BLaER1 treated with 17β-estradiol and CSF1 and Interleukin-3, amounts not matched to agents 10 nM and 100 nM (cell line): ENCODE measurements at regions not wholly inside any gene's neighbourhood (a gene's known extent, or its start where the extent isn't known, plus 50 kb on each side); places are given as distances from the start of the nearest gene placed in this dataset.
"Not testable (repeated sequence)": the region's sequence is repeated elsewhere in the genome, so short reads cannot be mapped to it uniquely, and the experiment has no call there.

Experiments used
- H3K27ac ChIP-seq, 11 experiments: shearing (Covaris generic); formaldehyde crosslinking; 2 replicates each; pipeline ENCODE4 v1.8.1; 2022
- H3K27me3 ChIP-seq, 11 experiments: shearing (Covaris generic); formaldehyde crosslinking; 2 replicates each; pipeline ENCODE4 v1.8.1; 2022
- H3K36me3 ChIP-seq, 11 experiments: shearing (Covaris generic); formaldehyde crosslinking; 2 replicates each; pipeline ENCODE4 v1.8.1; 2022
- H3K4me1 ChIP-seq, 10 experiments: shearing (Covaris generic); formaldehyde crosslinking; 2 replicates each; pipeline ENCODE4 v1.8.1; 2022
- H3K4me2 ChIP-seq, 11 experiments: shearing (Covaris generic); formaldehyde crosslinking; 2 replicates each; pipeline ENCODE4 v1.8.1; 2022
- H3K4me3 ChIP-seq, 10 experiments: shearing (Covaris generic); formaldehyde crosslinking; 2 replicates each; pipeline ENCODE4 v1.8.1; 2022
- H3K9ac ChIP-seq, 11 experiments: shearing (Covaris generic); formaldehyde crosslinking; 2 replicates each; pipeline ENCODE4 v1.8.1; 2022
- H3K9me3 ChIP-seq, 11 experiments: shearing (Covaris generic); formaldehyde crosslinking; replicated peaks in 1 of 11; 2 replicates each; pipeline ENCODE4 v1.8.1; 2022
- H4K20me1 ChIP-seq, 11 experiments: shearing (Covaris generic); formaldehyde crosslinking; 2 replicates each; pipeline ENCODE4 v1.8.1; 2022
- Cebpa-rat ChIP-seq, 11 experiments: shearing (Covaris generic); IDR thresholded peaks; 2 replicates each; pipeline ENCODE4 v1.8.1; 2022

DNA sequence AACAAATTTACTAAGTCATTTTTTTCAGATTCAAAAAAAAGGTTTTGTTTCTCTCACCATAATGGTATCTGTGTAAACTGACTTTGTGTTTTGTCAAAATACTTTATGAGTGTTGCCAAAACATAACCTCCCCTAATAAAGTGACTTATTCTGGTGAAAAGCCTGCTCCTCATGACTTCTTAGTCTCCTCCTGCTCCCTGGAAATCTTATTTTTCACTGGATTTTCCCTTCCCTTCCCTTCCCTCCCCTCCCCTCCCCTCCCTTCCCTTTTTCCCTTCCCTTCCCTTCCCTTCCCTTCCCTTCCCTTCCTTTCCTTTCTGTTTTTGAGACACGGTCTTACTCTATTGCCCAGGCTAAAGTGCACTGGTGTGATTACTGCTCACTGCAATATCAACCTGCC lies 650.1 kb upstream of the GHITM start:
- Histone ChIP-seq H3K9ac (no peak overlapping the region), H3K27ac (no peak overlapping the region), H3K27me3 (no peaks in the 10 kb centered on the region), H3K4me3 (no peak overlapping the region), H3K4me2 (no peak overlapping the region), H3K36me3 (no peaks in the 10 kb centered on the region), H4K20me1 (no peaks in the 10 kb centered on the region), H3K4me1 (no peaks in the 10 kb centered on the region), H3K9me3 (no peaks in the 10 kb centered on the region)
- TF ChIP-seq Cebpa-rat (IDR thresholded peaks at IDR 0.05), result no peak

DNA sequence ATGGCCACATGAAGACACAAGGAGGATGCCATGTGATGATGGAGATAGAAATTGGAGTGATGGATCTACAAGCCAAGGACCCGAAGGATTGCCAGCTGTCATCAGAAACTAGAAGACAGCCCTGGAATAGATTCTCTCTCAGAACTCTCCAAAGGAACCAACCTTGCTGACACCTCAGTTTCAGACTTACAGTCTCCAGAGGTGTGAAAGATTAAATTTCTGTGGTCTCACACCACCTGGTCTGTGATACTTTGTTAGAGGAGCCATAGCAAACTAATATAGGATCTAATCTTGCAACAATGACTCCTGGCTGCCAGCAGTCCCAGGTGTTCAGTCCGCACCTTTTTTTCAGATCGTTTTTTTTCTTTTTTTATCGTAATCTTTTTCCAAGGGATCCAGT lies 647.3 kb upstream of the GHITM start:
- Histone ChIP-seq H3K9ac (no peak overlapping the region), H3K4me3 (no peak overlapping the region), H3K27me3 (no peaks in the 10 kb centered on the region), H3K4me1 (no peaks in the 10 kb centered on the region), H3K27ac (no peak overlapping the region), H4K20me1 (no peaks in the 10 kb centered on the region), H3K4me2 (no peak overlapping the region), H3K9me3 (no peaks in the 10 kb centered on the region), H3K36me3 (no peaks in the 10 kb centered on the region)
- no peak for TF ChIP-seq Cebpa-rat (IDR thresholded peaks at IDR 0.05)

DNA sequence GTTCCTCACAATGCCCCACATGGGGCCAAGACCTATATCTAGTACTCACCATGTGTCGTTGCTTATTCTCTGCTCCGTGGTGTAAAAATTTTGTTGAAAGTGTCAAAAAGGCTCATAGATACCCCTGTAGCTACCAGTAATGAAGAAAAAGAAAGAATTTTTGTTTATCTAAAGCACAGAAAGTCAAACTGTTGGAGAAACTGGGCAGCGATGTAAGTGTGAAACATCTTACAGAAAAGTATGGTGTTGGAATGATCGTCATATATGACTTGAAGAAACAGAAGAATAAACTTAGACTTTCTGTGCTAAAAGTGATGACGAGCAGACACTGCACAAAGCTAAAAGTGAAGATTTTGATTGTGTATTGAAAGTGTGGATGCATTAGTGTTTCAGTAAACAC lies 626.6 kb upstream of the GHITM start:
- no peak overlapping the region for H3K4me3 ChIP-seq
- no peaks in the 10 kb centered on the region for H4K20me1 ChIP-seq
- H3K4me1 ChIP-seq, result no peaks in the 10 kb centered on the region
- no peak overlapping the region for H3K9ac ChIP-seq
- H3K27ac ChIP-seq, result no peak overlapping the region
- H3K27me3 ChIP-seq, result no peaks in the 10 kb centered on the region
- H3K4me2 ChIP-seq, result no peak overlapping the region
- no peak for TF ChIP-seq Cebpa-rat (IDR thresholded peaks at IDR 0.05)
- no peaks in the 10 kb centered on the region for H3K36me3 ChIP-seq
- H3K9me3 ChIP-seq, result no peaks in the 10 kb centered on the region

DNA sequence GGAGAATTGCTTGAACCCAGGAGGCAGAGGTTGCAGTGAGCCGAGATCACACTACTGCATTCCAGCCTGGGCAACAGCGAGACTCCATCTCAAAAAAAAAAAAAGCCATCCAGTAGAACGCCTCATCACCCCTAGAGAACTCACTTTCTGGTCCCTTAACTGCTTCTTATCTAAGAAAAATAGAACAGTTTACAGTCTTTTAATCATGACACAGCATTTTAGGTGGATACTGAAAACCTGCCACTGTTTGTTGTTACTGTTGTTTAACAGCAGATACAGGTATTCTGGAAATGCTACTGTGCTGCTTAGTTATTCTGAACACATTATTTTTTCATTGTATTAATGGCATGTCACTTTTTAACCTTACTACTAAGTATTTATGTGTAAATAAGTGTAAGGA lies 624.3 kb upstream of the GHITM start:
- H3K9ac ChIP-seq, result no peak overlapping the region
- H3K9me3 ChIP-seq, result no peaks in the 10 kb centered on the region
- H3K27me3 ChIP-seq, result no peaks in the 10 kb centered on the region
- no peaks in the 10 kb centered on the region for H4K20me1 ChIP-seq
- no peaks in the 10 kb centered on the region for H3K36me3 ChIP-seq
- no peak for TF ChIP-seq Cebpa-rat (IDR thresholded peaks at IDR 0.05)
- no peak overlapping the region for H3K27ac ChIP-seq
- no peak overlapping the region for H3K4me3 ChIP-seq
- H3K4me1 ChIP-seq, result no peaks in the 10 kb centered on the region
- H3K4me2 ChIP-seq, result no peak overlapping the region

DNA sequence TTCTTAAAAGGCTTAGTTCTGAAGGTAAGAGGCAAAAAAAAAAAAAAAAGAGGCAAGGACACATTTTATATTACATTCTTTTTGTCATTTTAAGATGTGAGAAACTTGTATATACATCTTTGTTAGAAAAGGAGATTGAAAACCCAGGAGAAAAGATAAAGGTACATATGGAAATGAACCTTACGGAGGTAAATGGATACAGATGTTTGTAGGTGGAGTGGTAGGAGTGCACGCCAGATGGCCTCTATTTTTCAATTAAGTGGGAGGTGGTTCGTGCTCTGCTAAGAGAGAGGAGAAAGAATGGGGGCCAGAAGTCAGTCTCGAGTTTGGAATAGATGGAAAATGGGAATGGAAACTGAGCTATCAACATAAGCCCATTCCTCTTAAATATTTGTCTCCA lies 622.5 kb upstream of the GHITM start:
- H3K27ac ChIP-seq, result no peak overlapping the region
- no peak overlapping the region for H3K9ac ChIP-seq
- no peaks in the 10 kb centered on the region for H4K20me1 ChIP-seq
- TF ChIP-seq Cebpa-rat (IDR thresholded peaks at IDR 0.05), result no peak
- no peaks in the 10 kb centered on the region for H3K9me3 ChIP-seq
- no peak overlapping the region for H3K4me3 ChIP-seq
- no peaks in the 10 kb centered on the region for H3K36me3 ChIP-seq
- H3K4me2 ChIP-seq, result no peak overlapping the region
- H3K27me3 ChIP-seq, result no peaks in the 10 kb centered on the region
- H3K4me1 ChIP-seq, result no peaks in the 10 kb centered on the region

DNA sequence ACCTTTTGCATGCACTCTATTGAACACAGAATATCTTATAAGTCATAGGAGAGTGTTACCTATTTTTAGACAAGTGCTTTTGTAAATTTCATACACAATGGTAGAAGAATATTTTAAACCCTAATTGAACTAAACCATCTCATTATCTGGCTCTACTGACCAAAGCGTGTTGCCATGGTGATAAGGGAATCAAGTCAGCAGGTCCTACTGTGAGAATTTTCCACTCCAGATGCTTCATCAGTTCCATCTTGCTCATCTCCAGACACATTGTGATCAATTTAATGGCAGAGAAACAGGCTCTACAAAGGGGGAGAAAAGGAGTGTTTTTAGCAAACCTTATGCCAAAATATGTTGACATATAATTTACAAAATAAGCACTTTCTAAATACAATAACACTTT lies 621.9 kb upstream of the GHITM start:
- H3K36me3 ChIP-seq, result no peaks in the 10 kb centered on the region
- no peak overlapping the region for H3K27ac ChIP-seq
- no peaks in the 10 kb centered on the region for H3K4me1 ChIP-seq
- no peaks in the 10 kb centered on the region for H3K27me3 ChIP-seq
- no peak for TF ChIP-seq Cebpa-rat (IDR thresholded peaks at IDR 0.05)
- no peaks in the 10 kb centered on the region for H3K9me3 ChIP-seq
- no peak overlapping the region for H3K9ac ChIP-seq
- no peaks in the 10 kb centered on the region for H4K20me1 ChIP-seq
- no peak overlapping the region for H3K4me2 ChIP-seq
- H3K4me3 ChIP-seq, result no peak overlapping the region

DNA sequence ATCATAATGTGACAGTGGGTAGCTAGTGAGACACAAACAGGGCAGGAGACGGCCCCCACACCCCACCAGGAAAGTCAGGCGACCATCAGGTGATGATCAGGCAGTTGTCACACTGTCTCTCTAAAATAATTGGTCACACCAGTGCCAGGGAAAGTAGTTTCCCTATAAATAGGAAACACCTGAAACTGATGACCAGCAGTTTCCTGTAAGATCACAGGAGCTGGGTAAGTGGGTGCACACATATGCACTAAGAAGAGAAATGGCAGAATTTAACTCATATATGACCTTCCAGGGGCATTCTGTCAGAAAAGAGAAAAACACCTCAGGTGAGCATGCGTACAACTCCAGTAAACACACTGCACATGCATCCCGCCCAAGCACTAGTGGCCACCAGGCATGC lies 620.5 kb upstream of the GHITM start:
- no peak overlapping the region for H3K27ac ChIP-seq
- no peak overlapping the region for H3K4me3 ChIP-seq
- no peaks in the 10 kb centered on the region for H4K20me1 ChIP-seq
- no peaks in the 10 kb centered on the region for H3K4me1 ChIP-seq
- 0 out of 22 replicates have a peak overlapping the region, but pooled peaks of 1 of the 11 experiments have one; percentile 11 for H3K4me2 ChIP-seq
- H3K36me3 ChIP-seq, result no peaks in the 10 kb centered on the region
- H3K9me3 ChIP-seq, result no peaks in the 10 kb centered on the region
- no peak overlapping the region for H3K9ac ChIP-seq
- H3K27me3 ChIP-seq, result no peaks in the 10 kb centered on the region
- no peak for TF ChIP-seq Cebpa-rat (IDR thresholded peaks at IDR 0.05)

DNA sequence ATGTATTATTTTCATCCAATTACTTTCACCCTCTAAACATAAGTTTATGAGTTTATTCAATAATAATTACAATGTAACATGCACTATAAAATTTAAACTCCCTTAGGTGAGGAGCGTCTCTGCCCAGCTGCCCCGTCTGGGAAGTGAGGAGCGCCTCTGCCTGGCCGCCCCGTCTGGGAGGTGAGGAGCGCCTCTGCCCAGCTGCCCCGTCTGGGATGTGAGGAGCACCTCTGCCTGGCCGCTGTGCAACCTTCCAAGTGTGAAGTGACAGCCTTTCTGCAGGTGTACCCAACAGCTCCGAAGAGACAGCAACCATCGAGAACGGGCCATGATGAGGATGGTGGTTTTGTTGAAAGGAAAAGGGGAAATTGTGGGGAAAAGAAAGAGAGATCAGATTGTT lies 618.9 kb upstream of the GHITM start:
- not testable (repeated sequence) for H3K9ac ChIP-seq, H3K4me3 ChIP-seq, H4K20me1 ChIP-seq, H3K9me3 ChIP-seq, H3K4me1 ChIP-seq, H3K36me3 ChIP-seq, H3K4me2 ChIP-seq, H3K27ac ChIP-seq, H3K27me3 ChIP-seq

DNA sequence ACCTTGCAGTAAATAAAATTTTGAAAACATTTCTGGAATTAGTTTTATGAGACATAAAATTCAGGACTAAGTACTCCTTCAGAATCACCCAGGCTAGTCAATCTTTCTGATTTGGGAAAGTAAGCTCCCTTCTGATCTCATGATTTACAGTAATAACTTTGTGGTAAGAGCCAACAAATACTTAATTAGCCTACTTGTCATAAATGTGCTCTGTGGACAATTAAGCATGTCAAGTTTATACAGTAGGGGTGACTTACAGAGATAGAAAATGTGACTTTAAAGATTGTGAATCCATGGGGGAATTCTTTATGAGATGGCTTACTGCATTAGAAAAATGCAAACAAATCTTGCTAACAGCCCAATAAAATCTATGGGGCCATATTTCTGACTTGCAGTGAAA lies 616.9 kb upstream of the GHITM start:
- Histone ChIP-seq H3K4me3 (no peak overlapping the region), H3K4me1 (no peaks in the 10 kb centered on the region), H3K9ac (no peak overlapping the region), H3K36me3 (no peaks in the 10 kb centered on the region), H3K27me3 (no peaks in the 10 kb centered on the region), H3K4me2 (no peak overlapping the region), H3K27ac (no peak overlapping the region), H4K20me1 (no peaks in the 10 kb centered on the region), H3K9me3 (peaks cover 10 to 16% (median 15%) of the 10 kb centered on the region in 11 experiments)
- TF ChIP-seq Cebpa-rat (IDR thresholded peaks at IDR 0.05), result no peak

DNA sequence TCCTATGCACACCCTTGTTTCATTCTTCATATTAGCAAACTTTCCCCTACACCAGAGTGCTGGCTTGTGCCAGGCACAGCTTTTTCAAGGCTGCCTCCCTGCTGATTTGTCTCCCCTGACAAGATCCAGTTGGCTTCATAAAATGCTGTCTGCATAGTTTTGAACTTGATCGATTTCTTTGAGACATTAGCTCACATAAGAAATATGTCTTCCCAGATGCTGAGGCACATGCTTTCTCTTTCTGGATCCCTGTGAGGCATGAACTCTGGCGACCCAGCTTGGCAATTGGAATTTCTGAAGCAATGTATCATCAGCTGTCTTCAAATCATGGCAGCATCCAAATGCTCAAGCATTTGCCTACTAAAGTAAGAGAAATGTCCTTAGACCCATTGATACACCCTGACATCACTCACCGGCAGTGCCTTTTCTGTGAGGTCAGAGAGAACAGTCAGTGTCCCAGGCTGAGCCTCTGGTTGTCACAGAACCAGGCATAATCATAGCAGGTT lies 616.4 kb upstream of the GHITM start:
- H3K9me3 ChIP-seq, result peaks cover 13 to 21% (median 18%) of the 10 kb centered on the region in 11 experiments
- no peak overlapping the region for H3K4me3 ChIP-seq
- TF ChIP-seq Cebpa-rat (IDR thresholded peaks at IDR 0.05), result no peak
- no peaks in the 10 kb centered on the region for H3K27me3 ChIP-seq
- no peaks in the 10 kb centered on the region for H3K4me1 ChIP-seq
- H3K36me3 ChIP-seq, result no peaks in the 10 kb centered on the region
- H4K20me1 ChIP-seq, result no peaks in the 10 kb centered on the region
- H3K9ac ChIP-seq, result no peak overlapping the region
- no peak overlapping the region for H3K27ac ChIP-seq
- no peak overlapping the region for H3K4me2 ChIP-seq

DNA sequence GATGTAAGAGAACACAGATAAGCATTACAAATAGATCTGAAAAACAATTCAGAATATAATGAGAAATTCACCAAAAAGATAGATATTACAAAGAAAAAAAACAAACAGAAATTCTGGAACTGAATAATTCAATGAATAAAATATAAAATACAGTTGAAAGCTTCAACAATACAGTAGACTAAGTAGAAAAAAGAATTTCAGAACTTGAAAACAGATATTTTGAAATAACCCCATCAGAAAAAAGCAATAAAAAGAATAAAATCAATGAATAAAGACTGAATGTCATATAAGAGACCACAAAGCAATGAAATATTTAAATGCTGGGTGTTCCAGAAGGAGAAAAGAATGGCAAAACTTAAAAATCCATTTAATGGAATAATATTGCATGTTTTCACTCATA lies 611.4 kb upstream of the GHITM start:
- Histone ChIP-seq H3K4me1 (no peaks in the 10 kb centered on the region), H3K4me3 (no peak overlapping the region), H3K4me2 (no peak overlapping the region), H3K9me3 (peaks cover 22 to 45% (median 38%) of the 10 kb centered on the region in 11 experiments), H3K36me3 (no peaks in the 10 kb centered on the region), H3K27ac (no peak overlapping the region), H4K20me1 (no peaks in the 10 kb centered on the region), H3K9ac (no peak overlapping the region), H3K27me3 (no peaks in the 10 kb centered on the region)
- no peak for TF ChIP-seq Cebpa-rat (IDR thresholded peaks at IDR 0.05)
